ENCODE measurements at regions not wholly inside any gene's neighbourhood (a gene's known extent, or its start where the extent isn't known, plus 50 kb on each side); places are given as distances from the start of the nearest gene placed in this dataset.

DNA sequence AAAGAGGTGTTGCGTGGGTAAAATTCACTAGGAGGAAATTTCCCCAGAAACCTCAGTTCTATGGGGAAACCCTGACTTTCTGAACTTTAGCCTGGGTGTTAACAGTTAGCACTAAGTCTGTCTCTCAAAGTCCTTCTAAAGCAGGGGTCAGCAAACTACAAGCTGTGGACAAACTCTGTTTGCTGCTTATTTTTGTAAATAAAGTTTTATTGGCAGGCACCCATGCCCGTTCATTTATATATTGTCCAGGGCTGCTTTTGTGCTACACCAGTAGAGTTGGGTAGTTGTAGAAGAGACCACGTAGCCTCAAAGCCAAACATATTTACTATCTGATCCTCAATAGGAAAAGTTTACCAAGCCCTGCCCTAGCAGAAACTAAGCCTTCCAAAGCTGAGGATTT is 159.7 kb downstream of the USP31 start:
- TF ChIP-seq EZH2phosphoT487 (IDR thresholded peaks at IDR 0.05; ENCODE audit: low read depth, severe bottlenecking, unreplicated experiment), result no peak
- TF ChIP-seq, protein P1, sequence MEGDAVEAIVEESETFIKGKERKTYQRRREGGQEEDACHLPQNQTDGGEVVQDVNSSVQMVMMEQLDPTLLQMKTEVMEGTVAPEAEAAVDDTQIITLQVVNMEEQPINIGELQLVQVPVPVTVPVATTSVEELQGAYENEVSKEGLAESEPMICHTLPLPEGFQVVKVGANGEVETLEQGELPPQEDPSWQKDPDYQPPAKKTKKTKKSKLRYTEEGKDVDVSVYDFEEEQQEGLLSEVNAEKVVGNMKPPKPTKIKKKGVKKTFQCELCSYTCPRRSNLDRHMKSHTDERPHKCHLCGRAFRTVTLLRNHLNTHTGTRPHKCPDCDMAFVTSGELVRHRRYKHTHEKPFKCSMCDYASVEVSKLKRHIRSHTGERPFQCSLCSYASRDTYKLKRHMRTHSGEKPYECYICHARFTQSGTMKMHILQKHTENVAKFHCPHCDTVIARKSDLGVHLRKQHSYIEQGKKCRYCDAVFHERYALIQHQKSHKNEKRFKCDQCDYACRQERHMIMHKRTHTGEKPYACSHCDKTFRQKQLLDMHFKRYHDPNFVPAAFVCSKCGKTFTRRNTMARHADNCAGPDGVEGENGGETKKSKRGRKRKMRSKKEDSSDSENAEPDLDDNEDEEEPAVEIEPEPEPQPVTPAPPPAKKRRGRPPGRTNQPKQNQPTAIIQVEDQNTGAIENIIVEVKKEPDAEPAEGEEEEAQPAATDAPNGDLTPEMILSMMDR (IDR thresholded peaks at IDR 0.05; ENCODE audit: poor library complexity), result no peak

Measured in hepatocyte (in vitro differentiated cells).